Stimulated activated CD8-positive, alpha-beta memory T cell treated with anti-CD3 and anti-CD28 coated beads, Interleukin-4, amount 100 ng/mL, for 4 hours (primary cell): ENCODE measurements at regions not wholly inside any gene's neighbourhood (a gene's known extent, or its start where the extent isn't known, plus 50 kb on each side); places are given as distances from the start of the nearest gene placed in this dataset.

Experiments used
- DNase-seq, 2 donors: peaks; one replicate each; pipeline ENCODE4 v3.0.0-alpha.2; 2020; ENCODE audit warnings: low read depth in 2 of 2, low spot score in 1 of 2

GRCh38 chr5:130731839-130732238 lies 433.2 kb downstream of the HINT1 start:
- DNase-seq, result no peak

GRCh38 chr5:130729541-130729940 lies 435.5 kb downstream of the HINT1 start:
- DNase-seq, result no peak

GRCh38 chr5:130727830-130728229 lies 437.2 kb downstream of the HINT1 start:
- DNase-seq, result no peak

- no peak for DNase-seq
These were observed 440.4 kb downstream of the HINT1 start for GRCh38 chr5:130724658-130725057.

GRCh38 chr5:130720355-130720754 lies 444.7 kb downstream of the HINT1 start:
- DNase-seq, result no peak

- no peak for DNase-seq
These were observed 449.5 kb downstream of the HINT1 start for GRCh38 chr5:130715541-130715940.

GRCh38 chr5:130714200-130714599 lies 450.9 kb downstream of the HINT1 start:
- DNase-seq, result no peak

- no peak for DNase-seq
These were observed 452.7 kb downstream of the HINT1 start for GRCh38 chr5:130712324-130712723.

GRCh38 chr5:130710596-130710995 lies 454.5 kb downstream of the HINT1 start:
- no peak for DNase-seq

- DNase-seq, result no peak
These were observed 456.3 kb downstream of the HINT1 start for GRCh38 chr5:130708754-130709153.

- DNase-seq, result no peak
These were observed 458.4 kb downstream of the HINT1 start for GRCh38 chr5:130706696-130707095.

- no peak for DNase-seq
These were observed 459.7 kb downstream of the HINT1 start for GRCh38 chr5:130705368-130705767.

- DNase-seq, result no peak
These were observed 471.5 kb downstream of the HINT1 start for GRCh38 chr5:130693509-130693908.

- no peak for DNase-seq
These were observed 472.3 kb downstream of the HINT1 start for GRCh38 chr5:130692770-130693169.

GRCh38 chr5:130689831-130690230 lies 475.2 kb downstream of the HINT1 start:
- DNase-seq, result no peak

GRCh38 chr5:130687085-130687733 lies 477.8 kb downstream of the HINT1 start:
- no peak for DNase-seq

GRCh38 chr5:130678637-130679036 lies 486.4 kb downstream of the HINT1 start:
- DNase-seq, result no peak

GRCh38 chr5:130666462-130666861 lies 498.6 kb downstream of the HINT1 start:
- no peak for DNase-seq

- DNase-seq, result no peak
These were observed 512.9 kb downstream of the HINT1 start for GRCh38 chr5:130652176-130652575.

- no peak for DNase-seq
These were observed 513.6 kb downstream of the HINT1 start for GRCh38 chr5:130651440-130651839.

- DNase-seq, result no peak
These were observed 521.7 kb downstream of the HINT1 start for GRCh38 chr5:130643321-130643720.

- DNase-seq, result no peak
These were observed 522.6 kb downstream of the HINT1 start for GRCh38 chr5:130642461-130642860.

GRCh38 chr5:130627145-130627544 lies 537.9 kb downstream of the HINT1 start:
- no peak for DNase-seq

- DNase-seq, result no peak
These were observed 540.3 kb downstream of the HINT1 start for GRCh38 chr5:130624805-130625204.
